ENCODE measurements at regions not wholly inside any gene's neighbourhood (a gene's known extent, or its start where the extent isn't known, plus 50 kb on each side); places are given as distances from the start of the nearest gene placed in this dataset.
"Not testable (repeated sequence)": the region's sequence is repeated elsewhere in the genome, so short reads cannot be mapped to it uniquely, and the experiment has no call there.

DNA sequence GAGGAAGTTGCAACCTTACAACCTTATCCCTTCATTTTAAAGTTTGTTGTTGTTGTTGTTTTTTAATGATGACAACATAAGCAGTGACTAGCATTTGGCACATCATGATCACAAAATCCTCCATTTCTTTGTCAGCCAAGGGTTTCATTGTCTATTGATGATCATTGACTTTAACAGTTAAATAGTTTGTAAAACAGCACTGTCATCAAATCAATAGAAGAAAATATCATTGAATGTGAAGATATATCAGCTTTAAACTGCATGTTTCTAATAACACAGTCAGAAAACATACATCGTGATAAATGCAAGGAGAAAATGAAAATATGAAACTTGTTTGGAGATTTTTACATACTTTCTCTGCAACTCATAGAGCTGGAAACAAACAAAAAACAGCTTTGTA lies 922.3 kb upstream of the LRFN5 start:
- no peak for DNase-seq

DNA sequence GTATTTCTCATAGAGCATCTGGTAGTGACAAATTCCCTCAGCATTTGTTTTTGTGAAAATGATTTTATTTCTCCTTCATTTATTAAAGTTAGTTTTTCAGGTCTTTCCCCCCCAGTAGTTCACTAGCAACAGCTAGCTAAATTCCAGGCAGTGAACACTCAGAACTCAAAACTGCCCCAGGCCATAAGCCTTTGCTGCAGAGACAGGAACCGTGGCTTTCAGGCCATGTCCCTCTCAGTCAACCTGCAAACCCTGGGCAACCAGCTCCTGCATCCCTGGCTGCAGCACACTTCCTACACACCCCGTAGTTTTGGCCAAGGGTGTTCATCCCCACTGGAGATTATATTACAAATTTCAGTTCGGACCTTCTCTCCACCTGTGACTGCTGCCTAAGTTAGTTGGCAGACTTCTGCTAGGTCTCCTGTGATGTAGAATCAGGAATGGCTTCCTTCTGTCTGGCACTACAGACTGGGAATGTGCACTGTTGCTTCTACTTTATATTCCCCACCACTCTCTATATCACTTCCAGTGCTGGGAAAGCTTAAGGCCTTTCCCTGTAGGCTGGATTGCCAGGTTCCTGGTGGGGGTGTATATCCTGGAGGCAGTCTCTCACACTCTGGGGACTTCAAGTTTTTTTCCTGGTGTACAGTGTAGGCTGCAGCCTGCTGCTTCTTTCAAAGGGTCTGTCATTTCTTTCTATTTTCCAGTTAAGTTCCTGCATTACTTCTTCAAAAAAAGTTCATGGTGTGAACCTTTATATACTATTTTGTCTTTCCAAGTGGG lies 924.4 kb upstream of the LRFN5 start:
- DNase-seq: no peak

GRCh38 chr14:40679256-40679655 lies 927.4 kb upstream of the LRFN5 start:
- DNase-seq: no peak

- not testable (repeated sequence) for DNase-seq
Observed at GRCh38 chr14:40677206-40677605, 929.5 kb upstream of the LRFN5 start.

DNA sequence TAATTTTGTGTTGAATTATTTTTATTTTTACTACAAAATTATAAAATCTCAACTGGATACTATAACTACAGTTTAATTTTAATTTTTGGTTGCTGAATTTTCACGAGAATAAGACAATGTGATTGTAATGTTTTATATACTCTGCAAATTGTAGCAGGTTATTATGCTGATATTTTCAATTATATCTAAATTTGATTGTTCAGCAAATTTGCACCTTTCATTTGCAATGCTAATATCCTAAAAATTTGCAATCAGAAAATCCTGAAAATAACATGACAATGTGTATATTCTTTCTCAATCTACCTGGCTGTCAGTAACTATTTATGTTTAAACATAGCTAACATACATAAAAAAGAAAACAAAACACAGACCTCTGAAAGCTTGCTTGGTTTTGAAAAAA lies 932.2 kb upstream of the LRFN5 start:
- no peak for DNase-seq

DNA sequence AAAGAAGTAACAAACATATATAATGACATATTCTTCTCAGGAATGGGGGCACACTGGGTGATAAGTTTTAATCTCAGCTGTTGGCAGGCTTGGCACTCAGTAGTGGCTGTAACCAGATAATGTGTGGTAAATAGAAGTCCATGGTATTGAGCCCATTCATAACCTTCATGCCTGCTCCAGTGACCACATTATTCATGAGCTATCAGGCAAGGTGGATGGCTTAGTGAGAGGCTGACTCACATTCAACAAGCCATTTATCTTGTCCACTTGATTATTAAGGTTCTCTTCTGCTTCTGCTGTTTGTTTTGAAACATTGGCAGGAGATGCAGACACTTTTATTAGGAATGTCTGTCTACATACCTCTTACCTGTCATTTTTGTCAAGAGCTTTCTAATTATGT lies 950.4 kb upstream of the LRFN5 start:
- no peak for DNase-seq

GRCh38 chr14:40652089-40652691 lies 954.5 kb upstream of the LRFN5 start:
- DNase-seq: no peak

GRCh38 chr14:40630471-40630870 lies 976.2 kb upstream of the LRFN5 start:
- no peak for DNase-seq

GRCh38 chr14:40629551-40630137 lies 977.0 kb upstream of the LRFN5 start:
- DNase-seq: not testable (repeated sequence)

GRCh38 chr14:40629144-40629543 lies 977.5 kb upstream of the LRFN5 start:
- no peak for DNase-seq

GRCh38 chr14:40623643-40624042 lies 983.0 kb upstream of the LRFN5 start:
- no peak for DNase-seq

DNA sequence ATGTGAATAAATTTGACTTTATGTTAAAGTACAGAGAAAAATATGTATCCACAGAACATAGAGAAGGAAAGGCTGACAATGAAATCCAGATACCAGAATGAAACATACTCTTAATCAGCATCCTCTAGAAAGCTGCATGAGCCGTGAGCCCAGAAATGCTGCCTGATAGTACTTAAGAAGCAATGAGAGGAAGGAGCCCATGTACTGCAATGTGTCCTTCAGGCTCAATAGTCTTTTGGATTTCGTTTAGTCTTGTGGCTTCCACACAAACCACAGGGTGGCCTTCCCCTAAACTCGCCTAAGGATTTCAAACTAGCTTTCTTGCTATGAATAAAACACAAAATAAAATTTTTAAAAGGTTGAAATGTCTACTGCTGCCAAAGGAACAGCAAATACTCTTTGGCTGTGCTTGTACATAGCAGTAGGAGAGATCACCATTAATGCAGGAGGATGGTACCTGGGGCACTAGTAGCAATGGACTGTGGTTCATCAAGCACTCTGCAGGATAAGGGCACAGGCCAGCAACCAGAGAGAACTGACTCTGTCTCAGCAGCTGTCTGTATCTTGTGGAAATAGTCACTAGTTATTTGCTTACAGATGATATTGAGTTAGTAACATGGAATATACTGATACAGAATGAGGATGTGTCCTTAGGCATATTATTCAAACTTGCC lies 988.3 kb upstream of the LRFN5 start:
- DNase-seq: no peak

DNA sequence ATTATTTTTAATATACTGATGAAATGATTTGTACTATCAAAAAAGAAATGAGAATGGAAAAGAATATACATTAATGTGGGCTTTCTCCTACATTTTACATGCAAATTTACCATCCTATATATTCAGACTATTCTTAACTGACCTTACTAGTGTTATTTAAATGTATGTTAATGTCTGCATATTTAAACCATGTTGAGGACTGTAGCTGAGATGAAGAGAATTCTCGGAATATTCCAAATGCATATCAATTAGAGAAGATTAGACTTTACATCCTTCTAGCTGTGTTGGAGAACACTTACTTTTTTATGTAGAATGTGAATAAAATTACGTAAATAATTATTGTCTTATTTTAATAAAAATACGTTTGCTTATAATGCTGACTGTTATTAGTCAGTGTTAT lies 990.1 kb upstream of the LRFN5 start:
- DNase-seq: no peak

DNA sequence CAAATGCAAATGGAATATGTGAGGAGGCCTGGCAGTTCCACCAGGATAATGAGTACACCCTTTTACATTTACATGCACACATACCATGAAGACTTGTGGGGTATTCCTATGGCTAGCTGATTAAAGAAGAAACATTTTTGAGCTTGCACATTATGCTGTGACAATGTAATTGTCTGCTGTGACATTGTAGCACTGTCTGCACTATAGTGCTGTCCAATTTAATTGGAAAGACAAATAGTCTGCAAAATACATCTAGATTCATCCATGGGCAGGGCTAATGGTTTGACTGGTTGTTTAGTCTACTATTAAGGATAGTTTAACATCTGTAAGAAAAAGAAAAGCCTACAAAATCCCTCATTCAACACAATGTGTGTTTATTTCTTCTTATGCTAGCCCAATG lies 1005.6 kb upstream of the LRFN5 start:
- no peak for DNase-seq

- DNase-seq: no peak
Observed at GRCh38 chr14:40599725-40600124, 1007.0 kb upstream of the LRFN5 start.

- no peak for DNase-seq
Observed at GRCh38 chr14:40581264-40581663, 1025.4 kb upstream of the LRFN5 start.

GRCh38 chr14:40576880-40577478 lies 1029.7 kb upstream of the LRFN5 start:
- no peak for DNase-seq

DNA sequence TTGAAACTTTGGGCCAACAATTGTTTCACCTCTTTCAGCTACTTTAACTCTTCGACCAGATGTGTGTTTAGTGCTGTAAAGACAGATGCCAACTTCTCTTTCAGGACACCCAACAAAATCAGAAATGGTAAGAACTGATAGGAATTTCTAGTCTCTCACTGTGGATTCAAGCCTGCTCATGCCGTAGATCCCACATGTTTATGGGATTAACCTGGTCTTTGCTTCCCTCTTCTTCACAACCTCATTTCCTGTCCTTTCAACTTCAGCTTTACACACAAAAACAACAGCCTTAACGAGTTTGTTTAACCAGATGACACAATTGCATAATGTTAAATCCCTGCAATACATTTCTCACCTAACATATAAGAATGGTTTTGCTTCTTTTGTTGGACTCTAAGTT lies 1031.9 kb upstream of the LRFN5 start:
- no peak for DNase-seq

- DNase-seq: no peak
Observed at GRCh38 chr14:40525314-40525713, 1081.4 kb upstream of the LRFN5 start.

GRCh38 chr14:40523123-40523522 lies 1083.6 kb upstream of the LRFN5 start:
- DNase-seq: no peak

- DNase-seq: no peak
Observed at GRCh38 chr14:40494483-40494882, 1062.2 kb upstream of the FBXO33 start.

- no peak for DNase-seq
Observed at GRCh38 chr14:40487824-40488223, 1055.6 kb upstream of the FBXO33 start.

DNA sequence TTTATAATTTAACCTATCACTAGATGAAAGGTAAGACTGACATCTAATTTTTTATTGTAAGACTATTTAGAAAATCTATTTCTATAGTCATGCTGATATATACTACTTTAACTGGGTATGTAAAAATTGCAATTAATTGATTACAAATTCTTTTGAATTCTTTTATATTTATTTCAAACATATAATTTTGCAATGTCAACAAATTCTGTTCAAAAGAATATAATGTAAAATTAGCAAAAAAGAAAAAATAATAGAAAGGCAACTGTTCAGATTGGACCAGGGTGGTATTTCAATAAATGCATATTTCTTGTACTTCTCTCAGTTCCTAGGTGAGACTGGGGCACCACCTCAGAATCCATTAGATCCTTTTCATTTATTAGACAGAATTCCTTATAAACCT lies 1053.5 kb upstream of the FBXO33 start:
- DNase-seq: no peak

Measured in inflammatory macrophage (primary cell).